ENCODE measurements at regions not wholly inside any gene's neighbourhood (a gene's known extent, or its start where the extent isn't known, plus 50 kb on each side); places are given as distances from the start of the nearest gene placed in this dataset.

GRCh38 chr5:74145951-74146350, 494.6 kb downstream of the ENC1 start:
- Histone ChIP-seq H3K36me3 (ENCODE audit: insufficient read depth, low read length) (no peaks in the 10 kb centered on the region), H3K9me3 (ENCODE audit: low read length) (no peaks in the 10 kb centered on the region), H3K9me2 (ENCODE audit: insufficient read depth, low read length) (no peaks in the 10 kb centered on the region), H2AFZ (ENCODE audit: low read depth, low read length) (no peak overlapping the region), H3K27ac (ENCODE audit: low read length) (no peak overlapping the region), H3K79me2 (replicated peaks; ENCODE audit: insufficient read depth, low read length) (no peaks in the 10 kb centered on the region), H4K20me1 (ENCODE audit: insufficient read depth) (no peaks in the 10 kb centered on the region), H3F3A (ENCODE audit: insufficient read depth, low read length, poor library complexity, severe bottlenecking) (no peaks in the 10 kb centered on the region), H3K9ac (ENCODE audit: low read length) (no peak overlapping the region), H3K27me3 (ENCODE audit: insufficient read depth, low read depth, low read length) (no peaks in the 10 kb centered on the region), H3K4me2 (ENCODE audit: low read length) (no peak overlapping the region), H3K4me3 (ENCODE audit: low read length) (no peak overlapping the region)
- TF ChIP-seq POLR2AphosphoS5 (IDR thresholded peaks at IDR 0.05), result no peak
- TF ChIP-seq TAF1 (IDR thresholded peaks at IDR 0.05; ENCODE audit: low read depth), result no peak
- TF ChIP-seq SMC3 (conservative IDR thresholded peaks at IDR 0.05; ENCODE audit: poor library complexity), result no peak
- no peak for TF ChIP-seq RAD21 (conservative IDR thresholded peaks at IDR 0.05)
- TF ChIP-seq EZH2 (IDR thresholded peaks at IDR 0.05; ENCODE audit: borderline replicate concordance, insufficient read depth, low read length, poor library complexity, severe bottlenecking), result no peak
- TF ChIP-seq MXI1 (conservative IDR thresholded peaks at IDR 0.05; ENCODE audit: poor library complexity, severe bottlenecking), result no peak
- no peak for TF ChIP-seq REST (IDR thresholded peaks at IDR 0.05; ENCODE audit: borderline replicate concordance)
- no peak for TF ChIP-seq EP300 (conservative IDR thresholded peaks at IDR 0.05; ENCODE audit: poor library complexity, severe bottlenecking)
- no peak for TF ChIP-seq CTCF (IDR thresholded peaks at IDR 0.05; ENCODE audit: poor library complexity, severe bottlenecking)

- H4K20me1 ChIP-seq (ENCODE audit: insufficient read depth), result no peaks in the 10 kb centered on the region
- no peak overlapping the region for H3K4me3 ChIP-seq (ENCODE audit: low read length)
- H3K9me3 ChIP-seq (ENCODE audit: low read length), result no peaks in the 10 kb centered on the region
- H3F3A ChIP-seq (ENCODE audit: insufficient read depth, low read length, poor library complexity, severe bottlenecking), result no peaks in the 10 kb centered on the region
- no peaks in the 10 kb centered on the region for H3K9me2 ChIP-seq (ENCODE audit: insufficient read depth, low read length)
- H3K27ac ChIP-seq (ENCODE audit: low read length), result no peak overlapping the region
- no peaks in the 10 kb centered on the region for H3K27me3 ChIP-seq (ENCODE audit: insufficient read depth, low read depth, low read length)
- no peak overlapping the region for H3K9ac ChIP-seq (ENCODE audit: low read length)
- no peaks in the 10 kb centered on the region for H3K36me3 ChIP-seq (ENCODE audit: insufficient read depth, low read length)
- no peaks in the 10 kb centered on the region for H3K79me2 ChIP-seq (replicated peaks; ENCODE audit: insufficient read depth, low read length)
- H3K4me2 ChIP-seq (ENCODE audit: low read length), result no peak overlapping the region
- TF ChIP-seq TAF1 (IDR thresholded peaks at IDR 0.05; ENCODE audit: low read depth) (no peak), POLR2AphosphoS5 (IDR thresholded peaks at IDR 0.05) (no peak), EZH2 (IDR thresholded peaks at IDR 0.05; ENCODE audit: borderline replicate concordance, insufficient read depth, low read length, poor library complexity, severe bottlenecking) (no peak), REST (IDR thresholded peaks at IDR 0.05; ENCODE audit: borderline replicate concordance) (no peak), MXI1 (conservative IDR thresholded peaks at IDR 0.05; ENCODE audit: poor library complexity, severe bottlenecking) (no peak), EP300 (conservative IDR thresholded peaks at IDR 0.05; ENCODE audit: poor library complexity, severe bottlenecking) (no peak), RAD21 (conservative IDR thresholded peaks at IDR 0.05) (no peak), CTCF (IDR thresholded peaks at IDR 0.05; ENCODE audit: poor library complexity, severe bottlenecking) (no peak), SMC3 (conservative IDR thresholded peaks at IDR 0.05; ENCODE audit: poor library complexity) (no peak)
- H2AFZ ChIP-seq (ENCODE audit: low read depth, low read length), result no peak overlapping the region
These were observed 496.7 kb downstream of the ENC1 start for GRCh38 chr5:74143721-74144330.
